SK-N-SH (cell line): ENCODE measurements at regions not wholly inside any gene's neighbourhood (a gene's known extent, or its start where the extent isn't known, plus 50 kb on each side); places are given as distances from the start of the nearest gene placed in this dataset.

Experiments
- CTCF ChIP-seq: fragments of 200-600 bp; sonication (generic); IDR thresholded peaks from 2 replicates; pipeline ENCODE4 v1.6.1; 2017; ENCODE audit warnings: antibody characterized with exemption, mild to moderate bottlenecking, moderate library complexity
- JUND ChIP-seq: IDR thresholded peaks from 2 replicates; pipeline ENCODE4 v1.4.0; 2012
- MXI1 ChIP-seq: IDR thresholded peaks from 2 replicates; pipeline ENCODE4 v1.6.1; 2012; ENCODE audit warnings: mild to moderate bottlenecking, low read depth, low read length, improper control_type of control experiment
- PBX3 ChIP-seq: IDR thresholded peaks from 2 replicates; pipeline ENCODE4; 2012
- YY1 ChIP-seq: IDR thresholded peaks from 2 replicates; pipeline ENCODE4 v1.4.0; 2012; ENCODE audit warnings: low read depth, mild to moderate bottlenecking

DNA sequence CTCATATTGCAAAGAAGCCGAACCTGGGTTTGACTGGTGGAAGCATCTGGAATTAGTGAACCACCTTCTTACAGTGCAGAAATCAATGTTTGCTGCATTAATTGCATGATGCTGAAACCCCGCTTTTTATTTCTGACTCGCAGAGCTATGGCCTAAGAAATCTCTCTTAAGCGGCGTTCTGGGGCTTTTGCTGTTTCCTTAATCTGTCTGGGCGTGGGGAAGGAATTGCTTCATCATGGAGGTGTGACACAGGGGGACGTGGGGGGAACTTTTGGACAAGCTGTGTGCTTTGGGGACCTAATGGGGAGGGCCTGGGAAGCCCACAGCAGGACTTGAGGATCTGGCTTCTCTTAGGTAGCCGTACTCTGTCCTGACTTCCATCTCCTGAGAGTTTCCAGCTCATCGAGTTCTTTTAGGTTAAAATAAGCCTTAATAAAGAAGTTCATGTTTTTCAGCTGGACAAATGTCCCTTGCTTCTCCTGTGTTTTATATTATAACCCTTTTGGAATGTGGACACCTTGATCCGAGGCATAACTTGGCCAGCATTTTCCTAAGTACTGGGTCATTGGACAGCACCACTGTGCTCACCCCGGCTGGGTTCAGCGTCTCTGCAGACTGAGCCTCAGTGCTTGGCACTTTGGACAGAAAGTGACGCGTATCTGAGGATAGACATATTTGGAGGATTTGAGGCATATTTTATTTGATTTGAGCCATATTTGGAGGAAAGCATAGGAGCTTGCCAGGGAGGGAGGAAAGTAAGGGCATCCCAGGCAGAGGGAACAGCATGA, 192.1 kb upstream of the MYL2 start:
- TF ChIP-seq PBX3 (no peak), MXI1 (no peak), YY1 (no peak), CTCF (no peak), JUND (no peak)
